Loucy (cell line): ENCODE measurements at regions not wholly inside any gene's neighbourhood (a gene's known extent, or its start where the extent isn't known, plus 50 kb on each side); places are given as distances from the start of the nearest gene placed in this dataset.

ENCODE experiments used
- H2AFZ ChIP-seq: fragments of 200-600 bp; sonication (generic); 2 replicates; pipeline ENCODE4 v1.6.0; 2016; ENCODE audit warnings: antibody characterized with exemption, mild to moderate bottlenecking, low read length, moderate library complexity
- H3F3A ChIP-seq: fragments of 200-600 bp; 2 replicates; pipeline ENCODE4 v1.6.0; 2016; ENCODE audit warnings: antibody characterized with exemption, low read depth, mild to moderate bottlenecking
- H3K27me3 ChIP-seq: fragments of 200-600 bp; sonication (generic); 2 replicates; pipeline ENCODE4 v1.6.1; 2014; ENCODE audit warnings: low read length, mild to moderate bottlenecking; ENCODE audit not compliant: insufficient read depth, poor library complexity, severe bottlenecking
- H3K36me3 ChIP-seq: fragments of 200-600 bp; sonication (generic); 2 replicates; pipeline ENCODE4 v1.6.1; 2016; ENCODE audit warnings: low read length; ENCODE audit not compliant: insufficient read depth
- H3K4me1 ChIP-seq: fragments of 200-600 bp; sonication (generic); 2 replicates; pipeline ENCODE4 v1.5.1; 2014; ENCODE audit warnings: low read length, mild to moderate bottlenecking; ENCODE audit not compliant: insufficient read depth, poor library complexity, severe bottlenecking
- H3K4me2 ChIP-seq: fragments of 200-600 bp; sonication (generic); 2 replicates; pipeline ENCODE4 v1.6.0; 2014; ENCODE audit warnings: antibody characterized with exemption, low read length, low read depth, mild to moderate bottlenecking; ENCODE audit not compliant: poor library complexity, severe bottlenecking
- H3K4me3 ChIP-seq: fragments of 200-600 bp; sonication (generic); 2 replicates; pipeline ENCODE4 v1.5.1; 2014; ENCODE audit warnings: low read length, mild to moderate bottlenecking, mixed read lengths; ENCODE audit not compliant: poor library complexity, severe bottlenecking
- H3K79me2 ChIP-seq: fragments of 200-600 bp; sonication (generic); 2 replicates; pipeline ENCODE4 v1.6.1; 2014; ENCODE audit warnings: low read length; ENCODE audit not compliant: insufficient read depth
- H3K9ac ChIP-seq: fragments of 200-600 bp; sonication (generic); 2 replicates; pipeline ENCODE4 v1.6.0; 2014; ENCODE audit warnings: mild to moderate bottlenecking, low read depth, low read length, moderate library complexity; ENCODE audit not compliant: poor library complexity, severe bottlenecking
- H3K9me2 ChIP-seq: fragments of 200-600 bp; sonication (generic); replicated peaks from 2 replicates; pipeline ENCODE4 v1.6.1; 2016; ENCODE audit warnings: low read depth, low read length, mixed read lengths
- H3K9me3 ChIP-seq: fragments of 200-600 bp; sonication (generic); 2 replicates; pipeline ENCODE4 v1.6.1; 2014; ENCODE audit warnings: mild to moderate bottlenecking, antibody characterized with exemption, low read length, low read depth; ENCODE audit not compliant: insufficient read depth
- H4K20me1 ChIP-seq: fragments of 200-600 bp; sonication (generic); 2 replicates; pipeline ENCODE4 v1.6.0; 2014; ENCODE audit warnings: antibody characterized with exemption, low read length, mild to moderate bottlenecking; ENCODE audit not compliant: insufficient read depth, poor library complexity, severe bottlenecking
- EZH2phosphoT487 ChIP-seq: fragments of 200-600 bp; IDR thresholded peaks from 2 replicates; pipeline ENCODE4 v1.6.1; 2018; ENCODE audit warnings: antibody characterized with exemption, mild to moderate bottlenecking, moderate library complexity, borderline replicate concordance
- TF ChIP-seq, protein P1 (sequence below): fragments of 200-600 bp; sonication (generic); conservative IDR thresholded peaks from 2 replicates; pipeline ENCODE4 v1.5.1; 2014; ENCODE audit warnings: mild to moderate bottlenecking, antibody characterized with exemption, low read length

DNA sequence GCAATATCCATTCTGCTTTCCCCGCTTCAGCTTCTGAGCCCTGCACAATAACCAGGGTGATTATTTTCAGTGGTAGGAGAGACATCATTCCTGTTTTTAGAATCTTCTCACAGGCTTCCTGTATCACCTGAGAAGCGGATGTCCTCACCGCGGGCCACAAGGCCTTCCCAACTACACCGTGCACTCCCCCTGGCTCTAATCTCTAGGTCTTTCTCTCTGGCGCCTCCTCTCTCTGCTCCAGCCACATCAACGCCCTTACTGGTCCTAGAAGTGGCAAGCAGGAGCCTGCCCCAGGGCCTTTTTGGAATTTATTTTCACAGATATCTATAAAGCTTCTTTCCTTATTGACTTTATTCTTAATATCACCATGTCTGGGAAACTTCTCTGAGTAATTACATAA lies 675.2 kb upstream of the FRG1 start:
- Histone ChIP-seq H3K9me3 (peaks cover 4% of the 10 kb centered on the region; the same call in 1 of the 2 replicates), H3K4me1 (peaks cover 4% of the 10 kb centered on the region), H3K9ac (no peak overlapping the region), H4K20me1 (no peaks in the 10 kb centered on the region), H3K27me3 (no peaks in the 10 kb centered on the region), H3F3A (no peaks in the 10 kb centered on the region), H3K79me2 (no peaks in the 10 kb centered on the region), H3K9me2 (no peaks in the 10 kb centered on the region), H3K36me3 (no peaks in the 10 kb centered on the region), H3K4me3 (no peak overlapping the region), H3K4me2 (no peak overlapping the region), H2AFZ (no peak overlapping the region)
- TF ChIP-seq EZH2phosphoT487: no peak
- TF ChIP-seq, protein P1, sequence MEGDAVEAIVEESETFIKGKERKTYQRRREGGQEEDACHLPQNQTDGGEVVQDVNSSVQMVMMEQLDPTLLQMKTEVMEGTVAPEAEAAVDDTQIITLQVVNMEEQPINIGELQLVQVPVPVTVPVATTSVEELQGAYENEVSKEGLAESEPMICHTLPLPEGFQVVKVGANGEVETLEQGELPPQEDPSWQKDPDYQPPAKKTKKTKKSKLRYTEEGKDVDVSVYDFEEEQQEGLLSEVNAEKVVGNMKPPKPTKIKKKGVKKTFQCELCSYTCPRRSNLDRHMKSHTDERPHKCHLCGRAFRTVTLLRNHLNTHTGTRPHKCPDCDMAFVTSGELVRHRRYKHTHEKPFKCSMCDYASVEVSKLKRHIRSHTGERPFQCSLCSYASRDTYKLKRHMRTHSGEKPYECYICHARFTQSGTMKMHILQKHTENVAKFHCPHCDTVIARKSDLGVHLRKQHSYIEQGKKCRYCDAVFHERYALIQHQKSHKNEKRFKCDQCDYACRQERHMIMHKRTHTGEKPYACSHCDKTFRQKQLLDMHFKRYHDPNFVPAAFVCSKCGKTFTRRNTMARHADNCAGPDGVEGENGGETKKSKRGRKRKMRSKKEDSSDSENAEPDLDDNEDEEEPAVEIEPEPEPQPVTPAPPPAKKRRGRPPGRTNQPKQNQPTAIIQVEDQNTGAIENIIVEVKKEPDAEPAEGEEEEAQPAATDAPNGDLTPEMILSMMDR: no peak

DNA sequence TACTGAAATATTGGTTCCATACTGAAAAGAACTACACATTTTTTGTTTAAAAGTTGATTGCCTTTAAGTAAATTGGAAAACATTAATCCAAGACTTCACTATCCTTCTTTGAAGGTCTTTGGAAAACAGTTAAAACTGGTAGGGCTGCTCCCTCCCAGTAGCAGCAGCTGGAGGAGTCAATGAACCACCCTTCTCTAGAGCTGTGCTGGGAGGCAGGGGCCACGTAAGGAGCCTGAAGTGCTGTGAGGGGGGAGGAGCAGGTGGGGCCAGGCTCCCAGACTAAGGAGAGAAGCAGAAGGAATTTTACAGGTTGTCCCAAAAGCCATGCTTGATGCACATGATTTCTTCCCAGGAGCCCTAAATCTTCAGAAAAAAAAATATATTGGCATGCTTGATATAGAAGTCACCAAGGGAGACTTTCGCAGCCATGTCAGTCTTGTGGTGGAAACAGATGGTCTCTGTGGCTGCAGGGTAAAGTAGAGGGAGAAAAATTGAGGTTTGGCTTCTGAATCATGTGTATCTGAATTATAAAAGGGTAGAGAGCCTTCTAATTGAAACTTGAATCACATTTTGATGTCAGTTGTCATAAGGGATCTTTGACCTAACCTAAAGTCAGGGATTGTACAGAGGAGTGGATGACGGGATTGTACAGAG lies 673.2 kb upstream of the FRG1 start:
- H3K4me3 ChIP-seq: no peak overlapping the region
- peaks cover 4% of the 10 kb centered on the region for H3K4me1 ChIP-seq
- H3K4me2 ChIP-seq: no peak overlapping the region
- no peaks in the 10 kb centered on the region; the same call in 1 of the 2 replicates for H3K9me3 ChIP-seq
- H3K9ac ChIP-seq: no peak overlapping the region
- no peak overlapping the region for H2AFZ ChIP-seq
- TF ChIP-seq, protein P1: no peak
- no peak for TF ChIP-seq EZH2phosphoT487
- no peaks in the 10 kb centered on the region for H3K79me2 ChIP-seq
- H3F3A ChIP-seq: no peaks in the 10 kb centered on the region
- H3K36me3 ChIP-seq: no peaks in the 10 kb centered on the region
- H3K9me2 ChIP-seq: no peaks in the 10 kb centered on the region
- H3K27me3 ChIP-seq: no peaks in the 10 kb centered on the region
- H4K20me1 ChIP-seq: no peaks in the 10 kb centered on the region

- Histone ChIP-seq H3K4me2 (no peak overlapping the region), H3K9me2 (no peaks in the 10 kb centered on the region), H3K9ac (no peak overlapping the region), H3K9me3 (0 out of 2 replicates have a peak, but pooled peaks cover 5% of the 10 kb centered on the region), H2AFZ (no peak overlapping the region), H3K79me2 (no peaks in the 10 kb centered on the region), H4K20me1 (no peaks in the 10 kb centered on the region), H3K4me1 (no peaks in the 10 kb centered on the region), H3K36me3 (no peaks in the 10 kb centered on the region), H3K4me3 (no peak overlapping the region), H3K27me3 (no peaks in the 10 kb centered on the region), H3F3A (no peaks in the 10 kb centered on the region)
- TF ChIP-seq, protein P1: no peak
- TF ChIP-seq EZH2phosphoT487: no peak
Measured at GRCh38 chr4:189278597-189279165, 662.0 kb upstream of the FRG1 start.
